HFFc6 (cell line): ENCODE measurements at regions not wholly inside any gene's neighbourhood (a gene's known extent, or its start where the extent isn't known, plus 50 kb on each side); places are given as distances from the start of the nearest gene placed in this dataset.

Experiments
- DNase-seq: peaks from one replicate; pipeline ENCODE4 v3.0.0-alpha.2; 2018
- H3K27ac Mint-ChIP-seq: 2 replicates; pipeline ENCODE4 v1.8.0; 2020; ENCODE audit warnings: mild to moderate bottlenecking, mixed read lengths
- H3K27me3 Mint-ChIP-seq: 2 replicates; pipeline ENCODE4 v1.8.0; 2021; ENCODE audit warnings: mild to moderate bottlenecking, moderate library complexity, mixed read lengths; ENCODE audit not compliant: insufficient read depth
- H3K36me3 Mint-ChIP-seq: 2 replicates; pipeline ENCODE4 v1.8.0; 2021; ENCODE audit warnings: low read depth, mixed read lengths
- H3K4me1 Mint-ChIP-seq: 2 replicates; pipeline ENCODE4 v1.8.0; 2020; ENCODE audit warnings: low read depth, mixed read lengths
- H3K4me3 Mint-ChIP-seq: 2 replicates; pipeline ENCODE4 v1.8.0; 2020; ENCODE audit warnings: mild to moderate bottlenecking, moderate library complexity, mixed read lengths
- H3K9me3 Mint-ChIP-seq: 2 replicates; pipeline ENCODE4 v1.8.0; 2020; ENCODE audit warnings: mild to moderate bottlenecking, mixed read lengths
- TF ChIP-seq, protein P1 (sequence below): fragments of 200-600 bp; sonication (generic); IDR thresholded peaks from 2 replicates; pipeline ENCODE4 v1.5.0; 2021; ENCODE audit warnings: antibody characterized with exemption, mild to moderate bottlenecking

DNA sequence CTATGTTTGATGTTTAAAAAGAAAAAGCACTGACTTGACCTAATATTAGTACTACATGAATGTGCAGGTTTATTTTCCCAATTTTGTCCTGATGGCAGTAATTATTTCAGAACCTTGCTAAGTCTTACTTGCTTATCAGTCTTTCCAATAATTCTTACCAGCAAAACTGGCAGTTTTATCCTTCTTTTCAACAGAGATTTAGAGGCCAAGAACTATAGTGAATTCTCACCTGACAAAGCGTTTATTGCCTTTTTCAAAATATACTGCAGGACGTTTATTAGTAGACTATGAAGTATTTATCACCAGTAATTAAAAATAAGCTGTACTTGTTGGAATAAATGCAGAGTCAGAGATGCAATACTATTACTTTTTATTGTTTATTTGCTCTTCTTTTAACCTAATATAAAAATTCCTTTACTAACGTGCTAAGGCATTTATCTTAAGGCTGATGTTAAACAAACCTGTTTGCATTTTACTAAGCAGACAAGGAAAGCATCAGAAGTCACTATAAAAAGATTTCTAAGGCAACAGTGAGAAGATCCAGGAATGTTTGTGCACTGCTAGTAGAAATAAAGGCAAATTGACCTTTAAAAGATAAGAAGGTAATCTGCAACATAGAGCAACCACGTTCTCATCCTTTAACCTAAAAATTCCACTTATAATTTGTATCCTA lies 80.3 kb upstream of the NOCT start:
- DNase-seq = no peak
- H3K4me1 Mint-ChIP-seq = peaks cover 10% of the 10 kb centered on the region
- TF ChIP-seq, protein P1, sequence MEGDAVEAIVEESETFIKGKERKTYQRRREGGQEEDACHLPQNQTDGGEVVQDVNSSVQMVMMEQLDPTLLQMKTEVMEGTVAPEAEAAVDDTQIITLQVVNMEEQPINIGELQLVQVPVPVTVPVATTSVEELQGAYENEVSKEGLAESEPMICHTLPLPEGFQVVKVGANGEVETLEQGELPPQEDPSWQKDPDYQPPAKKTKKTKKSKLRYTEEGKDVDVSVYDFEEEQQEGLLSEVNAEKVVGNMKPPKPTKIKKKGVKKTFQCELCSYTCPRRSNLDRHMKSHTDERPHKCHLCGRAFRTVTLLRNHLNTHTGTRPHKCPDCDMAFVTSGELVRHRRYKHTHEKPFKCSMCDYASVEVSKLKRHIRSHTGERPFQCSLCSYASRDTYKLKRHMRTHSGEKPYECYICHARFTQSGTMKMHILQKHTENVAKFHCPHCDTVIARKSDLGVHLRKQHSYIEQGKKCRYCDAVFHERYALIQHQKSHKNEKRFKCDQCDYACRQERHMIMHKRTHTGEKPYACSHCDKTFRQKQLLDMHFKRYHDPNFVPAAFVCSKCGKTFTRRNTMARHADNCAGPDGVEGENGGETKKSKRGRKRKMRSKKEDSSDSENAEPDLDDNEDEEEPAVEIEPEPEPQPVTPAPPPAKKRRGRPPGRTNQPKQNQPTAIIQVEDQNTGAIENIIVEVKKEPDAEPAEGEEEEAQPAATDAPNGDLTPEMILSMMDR = no peak
- H3K36me3 Mint-ChIP-seq = no peaks in the 10 kb centered on the region
- H3K27me3 Mint-ChIP-seq = peaks cover 11% of the 10 kb centered on the region
- H3K9me3 Mint-ChIP-seq = no peaks in the 10 kb centered on the region
- H3K27ac Mint-ChIP-seq = no peak overlapping the region
- no peak overlapping the region for H3K4me3 Mint-ChIP-seq

DNA sequence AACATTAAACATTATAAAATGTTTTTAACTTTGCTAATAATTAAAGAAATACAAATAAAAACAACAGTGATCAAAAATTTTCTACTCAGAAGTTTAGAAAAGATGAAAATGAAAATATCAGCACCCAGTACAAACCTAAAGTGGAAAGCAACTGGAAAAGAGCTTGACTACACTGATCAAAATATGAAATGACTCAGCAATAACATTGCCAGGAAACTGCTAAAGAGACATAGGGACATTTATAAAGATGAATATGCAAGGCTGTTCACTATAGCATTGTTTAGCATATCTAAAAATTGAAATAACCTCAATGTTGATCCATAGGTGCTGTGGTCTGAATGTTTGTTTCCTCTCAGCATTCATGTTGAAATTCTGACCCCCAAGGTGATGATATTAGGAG lies 88.5 kb upstream of the NOCT start:
- Mint-ChIP-seq H3K27ac (no peak overlapping the region), H3K9me3 (no peaks in the 10 kb centered on the region), H3K36me3 (no peaks in the 10 kb centered on the region), H3K27me3 (peaks cover 39% of the 10 kb centered on the region), H3K4me3 (no peak overlapping the region), H3K4me1 (no peaks in the 10 kb centered on the region)
- DNase-seq = no peak
- TF ChIP-seq, protein P1 = no peak

DNA sequence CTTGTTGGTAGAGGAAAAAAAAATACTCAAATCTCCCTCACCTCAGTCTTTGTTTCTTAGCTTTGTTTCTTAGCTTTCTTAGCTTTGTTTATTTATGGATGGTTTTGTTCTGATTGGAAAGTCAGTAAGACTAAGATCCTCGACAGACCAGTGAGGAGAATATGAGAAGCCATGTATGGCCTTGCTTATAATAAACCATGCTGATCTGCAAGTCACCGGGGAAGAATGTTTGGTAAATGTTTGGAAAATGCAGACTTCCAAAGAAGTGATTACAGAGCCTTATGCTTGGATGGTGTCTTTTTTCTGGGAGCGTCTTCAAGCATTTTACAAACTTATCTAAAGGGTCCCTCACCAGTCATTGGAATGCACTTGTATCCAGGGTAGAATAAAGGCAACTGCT lies 90.1 kb upstream of the NOCT start:
- Mint-ChIP-seq H3K4me3 (no peak overlapping the region), H3K27me3 (peaks cover 39% of the 10 kb centered on the region), H3K4me1 (no peaks in the 10 kb centered on the region), H3K27ac (no peak overlapping the region), H3K36me3 (no peaks in the 10 kb centered on the region), H3K9me3 (no peaks in the 10 kb centered on the region)
- TF ChIP-seq, protein P1 = no peak
- no peak for DNase-seq

DNA sequence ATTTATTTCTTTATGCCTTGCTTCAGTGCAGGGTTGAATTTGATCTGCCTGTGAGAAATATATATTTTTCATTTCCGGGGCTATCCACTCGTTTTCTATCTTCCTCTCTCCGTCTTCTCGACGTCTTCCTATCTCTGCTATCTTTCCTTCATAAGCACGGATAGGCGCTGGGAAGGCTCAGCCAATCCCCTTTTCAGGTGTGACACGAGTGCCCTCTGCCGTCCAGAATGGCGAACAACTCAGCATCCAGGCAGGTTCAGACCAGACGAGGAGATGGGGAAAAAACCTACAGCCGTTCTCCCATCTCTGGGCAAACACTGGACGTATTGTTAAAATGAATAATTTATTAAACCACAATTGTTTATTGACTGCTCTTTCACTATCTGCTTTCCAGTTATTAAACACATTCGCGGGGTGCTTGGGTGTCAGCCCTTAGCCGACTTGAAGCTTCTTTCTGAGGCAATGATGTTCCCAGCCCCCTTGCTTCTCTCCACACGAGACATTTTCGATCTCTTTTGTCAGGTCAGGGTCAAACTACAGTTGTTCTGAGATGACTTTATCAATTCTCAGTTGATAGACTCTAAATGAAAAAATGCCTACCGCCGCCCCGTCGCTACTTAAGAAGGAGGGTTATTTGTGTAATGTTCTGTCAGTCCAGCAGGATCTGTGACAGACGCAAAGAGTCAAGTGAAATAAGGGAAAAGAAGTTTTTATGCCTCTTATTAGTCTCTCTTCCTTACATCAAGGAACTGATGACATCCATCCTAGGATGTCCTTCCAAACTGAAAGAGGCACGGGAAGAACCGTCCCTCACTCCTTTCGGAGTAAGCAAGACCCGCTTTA lies 96.3 kb upstream of the NOCT start:
- TF ChIP-seq, protein P1 = peak; percentile 83
- peak; percentile 73 for DNase-seq
- Mint-ChIP-seq H3K4me1 (peaks cover 12% of the 10 kb centered on the region), H3K4me3 (peak overlapping the region; percentile 34), H3K27ac (no peak overlapping the region), H3K9me3 (no peaks in the 10 kb centered on the region), H3K27me3 (peaks cover 32% of the 10 kb centered on the region), H3K36me3 (no peaks in the 10 kb centered on the region)

DNA sequence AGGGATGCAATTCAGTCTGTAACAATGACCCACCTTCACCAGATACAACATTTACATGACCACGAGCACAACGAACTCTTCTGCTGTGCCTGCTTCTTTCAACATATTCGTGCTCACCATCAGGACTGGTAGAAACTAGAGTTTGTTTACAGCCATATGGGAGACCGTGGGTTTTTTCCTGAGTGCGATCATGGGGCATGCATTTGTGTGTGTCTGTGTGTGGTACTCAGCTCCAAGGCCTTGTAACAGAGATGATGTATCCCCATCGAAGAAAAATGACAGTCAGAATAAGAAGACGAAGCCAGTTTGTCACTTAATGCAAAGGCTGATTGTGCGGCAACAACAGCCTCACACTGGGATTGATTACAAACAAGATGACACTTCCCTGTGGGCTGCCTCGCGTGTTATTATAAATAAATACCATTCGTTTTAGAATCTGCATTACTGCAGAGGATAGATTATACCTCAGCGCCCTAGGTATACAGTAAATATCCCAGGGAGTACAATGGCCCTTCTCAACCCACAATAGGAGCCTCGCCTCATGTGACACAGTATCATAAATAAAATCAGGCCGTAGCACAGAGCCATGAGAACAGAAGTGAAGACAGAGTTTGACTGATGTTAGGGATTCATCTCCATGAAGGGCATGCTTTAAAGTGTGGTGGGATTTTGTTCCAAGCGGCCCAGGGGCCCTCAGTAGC lies 97.3 kb upstream of the NOCT start:
- Mint-ChIP-seq H3K4me1 (peaks cover 12% of the 10 kb centered on the region), H3K36me3 (no peaks in the 10 kb centered on the region), H3K27ac (no peak overlapping the region), H3K27me3 (peaks cover 28% of the 10 kb centered on the region), H3K9me3 (no peaks in the 10 kb centered on the region), H3K4me3 (no peak overlapping the region)
- no peak for DNase-seq
- TF ChIP-seq, protein P1 = no peak
